Stimulated activated effector memory CD8-positive, alpha-beta T cell treated with anti-CD3 and anti-CD28 coated beads, Interleukin-12 subunit alpha, Interleukin-12 subunit beta, amount 100 ng/mL, for 72 hours (primary cell): ENCODE measurements at regions not wholly inside any gene's neighbourhood (a gene's known extent, or its start where the extent isn't known, plus 50 kb on each side); places are given as distances from the start of the nearest gene placed in this dataset.

Experiments
- ATAC-seq: fragments of 150-1000 bp; cut with Tn5 transposase; 2 replicates; pipeline ENCODE4 v1.10.0; 2021
- DNase-seq, 2 donors: peaks; one replicate each; pipeline ENCODE4 v3.0.0; 2021 to 2022; ENCODE audit warnings: low spot score in 2 of 2
- H3K27ac Mint-ChIP-seq: one replicate; pipeline ENCODE4 v1.8.0; 2022; ENCODE audit warnings: mild to moderate bottlenecking, mixed read lengths
- H3K36me3 Mint-ChIP-seq: one replicate; pipeline ENCODE4 v1.8.0; 2022; ENCODE audit warnings: mild to moderate bottlenecking, mixed read lengths
- H3K4me1 Mint-ChIP-seq: one replicate; pipeline ENCODE4 v1.8.0; 2022; ENCODE audit warnings: mixed read lengths
- H3K4me3 Mint-ChIP-seq: one replicate; pipeline ENCODE4 v1.8.0; 2022; ENCODE audit warnings: mild to moderate bottlenecking, mixed read lengths
- H3K9me3 Mint-ChIP-seq: one replicate; pipeline ENCODE4 v1.8.0; 2022; ENCODE audit warnings: mixed read lengths

GRCh38 chr2:35929551-35929950 lies 426.0 kb upstream of the CRIM1 start:
- no peaks in the 10 kb centered on the region for H3K4me1 Mint-ChIP-seq
- peaks cover 5% of the 10 kb centered on the region for H3K9me3 Mint-ChIP-seq
- DNase-seq, result no peak
- no peak for ATAC-seq
- H3K27ac Mint-ChIP-seq, result no peak overlapping the region
- H3K4me3 Mint-ChIP-seq, result no peak overlapping the region
- no peaks in the 10 kb centered on the region for H3K36me3 Mint-ChIP-seq

DNA sequence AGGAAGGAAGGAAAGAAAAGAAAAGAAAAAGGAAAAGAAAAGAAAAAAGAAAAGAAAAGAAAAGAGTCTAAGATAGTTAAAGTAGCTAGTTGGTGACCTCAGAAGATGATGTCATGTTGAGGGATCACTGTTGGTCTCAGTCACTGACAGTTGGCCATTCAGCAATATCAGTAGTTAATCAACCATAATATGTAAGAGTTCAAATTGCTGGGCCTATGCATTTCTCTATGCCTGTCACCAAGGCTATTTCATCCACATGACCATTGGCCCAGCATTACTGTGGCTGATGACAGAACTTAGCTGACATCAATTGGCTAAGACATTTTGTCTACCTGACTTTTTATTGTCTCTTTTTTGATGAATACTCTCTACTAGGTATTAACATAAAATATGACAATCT lies 435.5 kb upstream of the CRIM1 start:
- H3K9me3 Mint-ChIP-seq, result no peaks in the 10 kb centered on the region
- H3K4me3 Mint-ChIP-seq, result no peak overlapping the region
- ATAC-seq (no peak), DNase-seq (no peak)
- no peak overlapping the region for H3K27ac Mint-ChIP-seq
- no peaks in the 10 kb centered on the region for H3K36me3 Mint-ChIP-seq
- no peaks in the 10 kb centered on the region for H3K4me1 Mint-ChIP-seq

DNA sequence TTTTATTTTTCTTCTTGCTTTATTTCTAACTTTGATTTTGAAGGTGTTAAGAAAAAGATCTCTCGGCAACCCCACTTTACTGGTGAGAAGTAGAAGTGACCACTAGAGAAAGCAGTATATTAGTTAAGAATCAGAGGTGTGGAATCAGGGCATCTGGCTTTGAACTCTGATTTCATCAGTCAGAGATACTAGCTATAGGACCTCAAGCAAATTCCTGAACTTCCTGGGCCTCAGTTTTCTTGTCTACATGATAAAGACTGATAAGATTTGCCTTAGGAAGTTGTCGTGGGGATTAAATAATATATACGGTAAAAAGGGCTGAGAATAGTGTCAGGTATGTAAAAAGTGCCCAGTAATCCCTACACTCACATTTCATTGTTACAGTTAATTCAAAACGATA lies 440.3 kb upstream of the CRIM1 start:
- no peak overlapping the region for H3K27ac Mint-ChIP-seq
- DNase-seq (no peak), ATAC-seq (no peak)
- no peaks in the 10 kb centered on the region for H3K9me3 Mint-ChIP-seq
- no peak overlapping the region for H3K4me3 Mint-ChIP-seq
- no peaks in the 10 kb centered on the region for H3K36me3 Mint-ChIP-seq
- H3K4me1 Mint-ChIP-seq, result no peaks in the 10 kb centered on the region

DNA sequence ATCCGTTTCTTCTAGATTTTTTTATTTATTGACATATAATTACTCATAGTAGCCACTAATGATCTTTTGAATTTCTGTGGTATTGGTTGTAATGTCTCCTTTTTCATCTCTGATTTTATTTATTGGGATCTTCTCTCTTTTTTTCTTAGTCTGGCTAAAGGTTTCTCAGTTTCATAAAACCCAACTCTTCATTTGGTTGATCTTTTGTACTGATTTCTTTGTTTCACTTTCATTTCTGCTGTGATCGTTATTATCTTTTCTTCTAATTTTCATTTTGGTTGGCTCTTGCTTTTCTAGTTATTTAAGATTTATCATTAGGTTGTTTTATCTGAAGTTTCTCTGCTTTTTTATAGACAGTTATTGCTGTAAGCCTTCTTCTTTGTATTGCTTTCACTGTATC lies 463.6 kb upstream of the CRIM1 start:
- no peak for ATAC-seq
- peak overlapping the region; percentile 50 for H3K4me3 Mint-ChIP-seq
- DNase-seq, result no peak
- no peaks in the 10 kb centered on the region for H3K36me3 Mint-ChIP-seq
- no peaks in the 10 kb centered on the region for H3K9me3 Mint-ChIP-seq
- no peak overlapping the region for H3K27ac Mint-ChIP-seq
- H3K4me1 Mint-ChIP-seq, result peaks cover 9% of the 10 kb centered on the region

GRCh38 chr2:35891528-35891927 lies 464.1 kb upstream of the CRIM1 start:
- Mint-ChIP-seq H3K36me3 (no peaks in the 10 kb centered on the region), H3K27ac (no peak overlapping the region), H3K4me1 (peaks cover 9% of the 10 kb centered on the region), H3K9me3 (no peaks in the 10 kb centered on the region), H3K4me3 (peak overlapping the region; percentile 50)
- DNase-seq (no peak), ATAC-seq (no peak)

- no peak for ATAC-seq
- Mint-ChIP-seq H3K36me3 (no peaks in the 10 kb centered on the region), H3K27ac (no peak overlapping the region), H3K4me3 (no peak overlapping the region), H3K9me3 (no peaks in the 10 kb centered on the region), H3K4me1 (peaks cover 7% of the 10 kb centered on the region)
- no peak for DNase-seq
These were observed 468.4 kb upstream of the CRIM1 start for GRCh38 chr2:35887146-35887545.

DNA sequence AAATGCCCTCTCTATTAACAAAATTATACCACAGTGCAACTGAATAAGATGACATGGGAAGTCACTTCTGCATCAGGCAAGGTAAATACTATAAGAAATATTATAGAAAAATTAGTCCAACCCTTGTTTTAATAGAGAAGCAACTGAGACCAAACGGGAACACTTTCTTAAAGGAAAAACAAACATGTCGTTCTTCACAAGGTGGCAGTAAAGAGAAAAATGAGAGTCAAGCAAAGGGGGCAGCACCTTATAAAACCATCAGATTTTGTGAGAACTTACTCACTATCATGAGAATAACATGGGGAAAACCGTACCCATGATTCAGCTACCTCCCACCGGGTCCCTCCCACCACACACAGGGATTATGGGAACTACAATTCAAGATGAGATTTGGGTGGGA lies 481.7 kb upstream of the CRIM1 start:
- Mint-ChIP-seq H3K9me3 (no peaks in the 10 kb centered on the region), H3K27ac (no peak overlapping the region), H3K36me3 (no peaks in the 10 kb centered on the region), H3K4me3 (no peak overlapping the region), H3K4me1 (no peaks in the 10 kb centered on the region)
- DNase-seq, result no peak
- no peak for ATAC-seq

GRCh38 chr2:35871672-35872071 lies 483.9 kb upstream of the CRIM1 start:
- no peak overlapping the region for H3K4me3 Mint-ChIP-seq
- no peak for DNase-seq

GRCh38 chr2:35870713-35871112 lies 484.9 kb upstream of the CRIM1 start:
- ATAC-seq (no peak), DNase-seq (no peak)
- H3K27ac Mint-ChIP-seq, result no peak overlapping the region
- no peaks in the 10 kb centered on the region for H3K9me3 Mint-ChIP-seq
- H3K4me3 Mint-ChIP-seq, result no peak overlapping the region
- H3K4me1 Mint-ChIP-seq, result no peaks in the 10 kb centered on the region
- no peaks in the 10 kb centered on the region for H3K36me3 Mint-ChIP-seq

More at GRCh38 chr2:35871672-35872071, 483.9 kb upstream of the CRIM1 start:
- H3K27ac Mint-ChIP-seq, result no peak overlapping the region
- no peaks in the 10 kb centered on the region for H3K9me3 Mint-ChIP-seq
- no peaks in the 10 kb centered on the region for H3K4me1 Mint-ChIP-seq
- no peaks in the 10 kb centered on the region for H3K36me3 Mint-ChIP-seq
- no peak for ATAC-seq

GRCh38 chr2:35864141-35864540 lies 491.4 kb upstream of the CRIM1 start:
- Mint-ChIP-seq H3K27ac (no peak overlapping the region), H3K4me3 (no peak overlapping the region), H3K4me1 (no peaks in the 10 kb centered on the region), H3K9me3 (no peaks in the 10 kb centered on the region), H3K36me3 (no peaks in the 10 kb centered on the region)
- ATAC-seq (no peak), DNase-seq (no peak)

GRCh38 chr2:35858216-35858615 lies 497.4 kb upstream of the CRIM1 start:
- Mint-ChIP-seq H3K9me3 (no peaks in the 10 kb centered on the region), H3K4me3 (no peak overlapping the region), H3K4me1 (no peaks in the 10 kb centered on the region), H3K27ac (no peak overlapping the region), H3K36me3 (no peaks in the 10 kb centered on the region)
- DNase-seq (no peak), ATAC-seq (no peak)

GRCh38 chr2:35857498-35857897 lies 498.1 kb upstream of the CRIM1 start:
- Mint-ChIP-seq H3K4me3 (no peak overlapping the region), H3K4me1 (no peaks in the 10 kb centered on the region), H3K27ac (no peak overlapping the region), H3K9me3 (no peaks in the 10 kb centered on the region), H3K36me3 (no peaks in the 10 kb centered on the region)
- DNase-seq (no peak), ATAC-seq (no peak)

GRCh38 chr2:35831385-35831784 lies 524.2 kb upstream of the CRIM1 start:
- Mint-ChIP-seq H3K27ac (no peak overlapping the region), H3K36me3 (no peaks in the 10 kb centered on the region), H3K9me3 (no peaks in the 10 kb centered on the region), H3K4me3 (no peak overlapping the region), H3K4me1 (no peaks in the 10 kb centered on the region)
- no peak for DNase-seq
- ATAC-seq, result no peak

DNA sequence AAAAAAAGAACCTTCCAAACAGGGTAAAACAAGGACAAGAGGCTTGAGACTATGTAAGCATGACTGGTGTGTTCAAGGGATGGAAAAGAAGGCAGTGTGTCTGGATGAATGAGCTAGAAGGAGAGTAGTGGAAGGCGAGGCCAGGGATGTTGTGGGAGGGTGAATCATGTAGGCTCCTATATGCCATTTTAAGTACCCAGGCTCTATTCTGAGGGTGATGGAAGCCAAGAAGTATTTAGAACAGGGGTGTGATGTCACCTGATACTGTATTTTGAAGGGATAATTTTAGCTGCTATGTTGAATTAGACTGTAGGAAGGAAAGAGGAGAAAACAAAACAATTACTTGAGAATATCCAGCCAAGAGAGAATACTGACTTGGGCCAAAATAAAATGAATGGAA lies 524.7 kb upstream of the CRIM1 start:
- Mint-ChIP-seq H3K27ac (no peak overlapping the region), H3K9me3 (no peaks in the 10 kb centered on the region), H3K4me1 (no peaks in the 10 kb centered on the region), H3K36me3 (no peaks in the 10 kb centered on the region), H3K4me3 (no peak overlapping the region)
- DNase-seq (no peak), ATAC-seq (no peak)

DNA sequence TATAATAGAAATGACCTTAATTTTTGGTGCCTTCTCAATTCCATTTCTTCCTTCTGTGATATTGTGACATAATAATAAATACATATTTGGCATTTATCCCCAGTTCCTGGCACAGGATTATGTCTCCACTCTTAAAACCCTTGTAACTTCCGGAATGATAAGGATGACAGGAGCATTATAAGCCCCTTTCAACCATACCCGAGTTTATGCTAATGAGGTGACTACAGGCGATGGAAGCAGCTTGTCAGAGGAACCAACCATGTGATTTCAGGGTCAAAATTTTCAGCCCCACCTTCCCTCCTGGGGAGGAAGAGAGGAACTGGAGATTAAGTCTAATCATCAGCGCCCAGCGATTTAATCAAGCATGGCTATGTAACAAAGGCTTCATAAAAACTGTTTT lies 528.5 kb upstream of the CRIM1 start:
- Mint-ChIP-seq H3K36me3 (no peaks in the 10 kb centered on the region), H3K4me1 (no peaks in the 10 kb centered on the region), H3K4me3 (no peak overlapping the region), H3K27ac (no peak overlapping the region), H3K9me3 (no peaks in the 10 kb centered on the region)
- ATAC-seq (no peak), DNase-seq (no peak)

DNA sequence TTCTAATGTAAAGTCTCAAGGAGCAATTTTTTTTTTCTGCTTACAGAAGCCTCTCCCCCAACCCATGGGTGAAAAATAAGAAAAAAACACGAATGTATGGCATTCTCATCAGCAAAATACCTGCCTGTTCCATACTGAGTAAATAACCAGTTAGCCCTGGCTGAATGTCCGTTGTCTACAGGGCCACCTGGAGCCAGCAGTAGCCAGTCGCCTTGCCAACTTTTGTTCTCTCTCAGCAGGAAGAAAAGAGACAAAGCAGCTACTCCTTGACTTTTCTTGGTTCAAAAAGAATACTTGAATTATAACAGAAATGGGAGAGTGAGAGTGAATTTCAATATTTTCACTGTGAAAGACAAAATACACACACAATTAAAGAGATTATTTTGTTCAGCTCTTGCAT lies 532.9 kb upstream of the CRIM1 start:
- ATAC-seq, result no peak
- H3K4me1 Mint-ChIP-seq, result no peaks in the 10 kb centered on the region
- no peak overlapping the region for H3K27ac Mint-ChIP-seq
- H3K36me3 Mint-ChIP-seq, result no peaks in the 10 kb centered on the region
- DNase-seq, result no peak
- no peak overlapping the region for H3K4me3 Mint-ChIP-seq
- no peaks in the 10 kb centered on the region for H3K9me3 Mint-ChIP-seq

- no peak for DNase-seq
- H3K27ac Mint-ChIP-seq, result no peak overlapping the region
- H3K36me3 Mint-ChIP-seq, result no peaks in the 10 kb centered on the region
- ATAC-seq, result no peak
- no peak overlapping the region for H3K4me3 Mint-ChIP-seq
- H3K4me1 Mint-ChIP-seq, result no peaks in the 10 kb centered on the region
- no peaks in the 10 kb centered on the region for H3K9me3 Mint-ChIP-seq
These were observed 533.9 kb upstream of the CRIM1 start for GRCh38 chr2:35821675-35822074.
